ENCODE measurements at regions not wholly inside any gene's neighbourhood (a gene's known extent, or its start where the extent isn't known, plus 50 kb on each side); places are given as distances from the start of the nearest gene placed in this dataset.
"Not testable (repeated sequence)": the region's sequence is repeated elsewhere in the genome, so short reads cannot be mapped to it uniquely, and the experiment has no call there.

- DNase-seq (ENCODE audit: low read depth): no peak
These were observed 50.0 kb downstream of the SOD2 start for GRCh38 chr6:159642995-159643394.

GRCh38 chr6:159642481-159642880, 50.6 kb downstream of the SOD2 start:
- no peak for DNase-seq (ENCODE audit: low read depth)

- no peak for DNase-seq (ENCODE audit: low read depth)
These were observed 52.1 kb downstream of the SOD2 start for GRCh38 chr6:159640722-159641482.

GRCh38 chr6:159640322-159640721, 52.7 kb downstream of the SOD2 start:
- DNase-seq (ENCODE audit: low read depth): no peak

- no peak for DNase-seq (ENCODE audit: low read depth)
These were observed 53.3 kb downstream of the SOD2 start for GRCh38 chr6:159639721-159640120.

- no peak for DNase-seq (ENCODE audit: low read depth)
These were observed 59.8 kb downstream of the SOD2 start for GRCh38 chr6:159633196-159633595.

GRCh38 chr6:159631886-159632285, 61.2 kb downstream of the SOD2 start:
- no peak for DNase-seq (ENCODE audit: low read depth)

GRCh38 chr6:159627939-159628338, 65.1 kb downstream of the SOD2 start:
- DNase-seq (ENCODE audit: low read depth): no peak

GRCh38 chr6:159626506-159626905, 66.5 kb downstream of the SOD2 start:
- DNase-seq (ENCODE audit: low read depth): not testable (repeated sequence)

GRCh38 chr6:159623156-159623555, 69.9 kb downstream of the SOD2 start:
- DNase-seq (ENCODE audit: low read depth): no peak

GRCh38 chr6:159620947-159621346, 72.1 kb downstream of the SOD2 start:
- no peak for DNase-seq (ENCODE audit: low read depth)

- no peak for DNase-seq (ENCODE audit: low read depth)
These were observed 75.6 kb downstream of the SOD2 start for GRCh38 chr6:159617444-159617843.

- no peak for DNase-seq (ENCODE audit: low read depth)
These were observed 76.6 kb downstream of the SOD2 start for GRCh38 chr6:159616456-159616855.

GRCh38 chr6:159615918-159616317, 77.1 kb downstream of the SOD2 start:
- DNase-seq (ENCODE audit: low read depth): no peak

GRCh38 chr6:159610881-159611280, 82.2 kb downstream of the SOD2 start:
- no peak for DNase-seq (ENCODE audit: low read depth)

GRCh38 chr6:159609652-159610178, 83.3 kb downstream of the SOD2 start:
- DNase-seq (ENCODE audit: low read depth): no peak

GRCh38 chr6:159608961-159609651, 83.9 kb downstream of the SOD2 start:
- no peak for DNase-seq (ENCODE audit: low read depth)

GRCh38 chr6:159606786-159607185, 86.3 kb downstream of the SOD2 start:
- no peak for DNase-seq (ENCODE audit: low read depth)

GRCh38 chr6:159604443-159604956, 88.5 kb downstream of the SOD2 start:
- DNase-seq (ENCODE audit: low read depth): no peak

GRCh38 chr6:159602431-159603041, 90.5 kb downstream of the SOD2 start:
- no peak for DNase-seq (ENCODE audit: low read depth)

- no peak for DNase-seq (ENCODE audit: low read depth)
These were observed 91.8 kb downstream of the SOD2 start for GRCh38 chr6:159601211-159601610.

- no peak for DNase-seq (ENCODE audit: low read depth)
These were observed 97.9 kb downstream of the SOD2 start for GRCh38 chr6:159595173-159595572.

- DNase-seq (ENCODE audit: low read depth): no peak
These were observed 98.3 kb downstream of the SOD2 start for GRCh38 chr6:159594750-159595117.
